BLaER1 treated with 17β-estradiol and CSF1 and Interleukin-3, amounts not matched to agents 10 nM and 100 nM (cell line): ENCODE measurements at regions not wholly inside any gene's neighbourhood (a gene's known extent, or its start where the extent isn't known, plus 50 kb on each side); places are given as distances from the start of the nearest gene placed in this dataset.

ENCODE experiments used
- H3K27ac ChIP-seq, 11 experiments: shearing (Covaris generic); formaldehyde crosslinking; 2 replicates each; pipeline ENCODE4 v1.8.1; 2022
- H3K27me3 ChIP-seq, 11 experiments: shearing (Covaris generic); formaldehyde crosslinking; 2 replicates each; pipeline ENCODE4 v1.8.1; 2022
- H3K36me3 ChIP-seq, 11 experiments: shearing (Covaris generic); formaldehyde crosslinking; 2 replicates each; pipeline ENCODE4 v1.8.1; 2022
- H3K4me1 ChIP-seq, 10 experiments: shearing (Covaris generic); formaldehyde crosslinking; 2 replicates each; pipeline ENCODE4 v1.8.1; 2022
- H3K4me2 ChIP-seq, 11 experiments: shearing (Covaris generic); formaldehyde crosslinking; 2 replicates each; pipeline ENCODE4 v1.8.1; 2022
- H3K4me3 ChIP-seq, 10 experiments: shearing (Covaris generic); formaldehyde crosslinking; 2 replicates each; pipeline ENCODE4 v1.8.1; 2022
- H3K9ac ChIP-seq, 11 experiments: shearing (Covaris generic); formaldehyde crosslinking; 2 replicates each; pipeline ENCODE4 v1.8.1; 2022
- H3K9me3 ChIP-seq, 11 experiments: shearing (Covaris generic); formaldehyde crosslinking; replicated peaks in 1 of 11; 2 replicates each; pipeline ENCODE4 v1.8.1; 2022
- H4K20me1 ChIP-seq, 11 experiments: shearing (Covaris generic); formaldehyde crosslinking; 2 replicates each; pipeline ENCODE4 v1.8.1; 2022
- Cebpa-rat ChIP-seq, 11 experiments: shearing (Covaris generic); IDR thresholded peaks; 2 replicates each; pipeline ENCODE4 v1.8.1; 2022

DNA sequence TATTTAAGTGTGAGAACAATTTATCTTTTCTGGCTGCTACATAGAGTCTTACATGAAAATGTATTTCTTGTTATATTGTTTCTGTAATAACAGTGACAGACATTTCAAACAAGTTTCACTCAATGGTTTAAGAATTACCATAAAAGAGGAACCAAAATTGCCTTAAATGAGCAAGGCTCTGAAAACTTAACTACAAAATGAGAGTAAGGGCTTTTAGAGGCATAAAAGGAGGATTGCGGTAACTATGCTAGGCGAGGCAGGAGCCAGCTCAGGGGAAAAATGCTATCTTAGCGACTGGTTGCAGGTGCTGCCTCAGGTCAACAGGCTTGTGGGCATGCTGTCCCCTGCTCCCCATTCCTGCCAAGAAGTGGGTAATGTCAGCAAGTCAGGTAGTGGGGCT, 81.7 kb upstream of the MSI2 start:
- H3K4me3 ChIP-seq = no peak overlapping the region
- no peaks in the 10 kb centered on the region for H3K27me3 ChIP-seq
- H3K27ac ChIP-seq = no peak overlapping the region
- no peaks in the 10 kb centered on the region for H4K20me1 ChIP-seq
- H3K36me3 ChIP-seq = no peaks in the 10 kb centered on the region
- TF ChIP-seq Cebpa-rat (IDR thresholded peaks at IDR 0.05) = no peak
- H3K4me2 ChIP-seq = no peak overlapping the region
- H3K9me3 ChIP-seq = peaks cover 0 to 5% (median 3%) of the 10 kb centered on the region in 11 experiments; a peak in 16 of 22 replicates
- peaks cover 0 to 6% (median 0%) of the 10 kb centered on the region in 10 experiments; a peak in 2 of 20 replicates for H3K4me1 ChIP-seq
- no peak overlapping the region for H3K9ac ChIP-seq

- H3K27me3 ChIP-seq = no peaks in the 10 kb centered on the region
- no peak overlapping the region for H3K4me3 ChIP-seq
- no peak for TF ChIP-seq Cebpa-rat (IDR thresholded peaks at IDR 0.05)
- H3K4me2 ChIP-seq = no peak overlapping the region
- H3K36me3 ChIP-seq = no peaks in the 10 kb centered on the region
- no peaks in the 10 kb centered on the region for H4K20me1 ChIP-seq
- H3K9ac ChIP-seq = no peak overlapping the region
- H3K4me1 ChIP-seq = no peaks in the 10 kb centered on the region
- no peak overlapping the region for H3K27ac ChIP-seq
- no peaks in the 10 kb centered on the region for H3K9me3 ChIP-seq
These were observed 77.5 kb upstream of the MSI2 start for GRCh38 chr17:57178839-57179238.

DNA sequence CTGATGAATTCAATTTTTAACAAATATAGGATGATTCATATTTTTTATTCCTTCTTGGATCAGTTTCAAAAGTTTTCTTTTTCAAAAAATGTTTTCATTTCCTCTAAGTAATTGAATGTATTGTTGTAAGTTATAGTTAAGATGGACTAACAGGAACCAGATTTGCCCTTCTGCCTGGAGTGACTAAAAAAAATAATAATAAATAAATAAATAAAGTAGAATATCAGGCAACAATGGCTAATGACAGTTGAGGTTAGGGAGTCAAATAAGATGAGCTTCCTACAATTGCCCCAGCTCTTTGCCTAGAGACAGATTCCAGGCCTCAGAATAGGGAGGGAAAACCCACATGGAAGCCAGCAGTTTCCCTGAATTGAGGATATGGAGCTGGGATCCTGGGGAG, 73.7 kb upstream of the MSI2 start:
- no peak overlapping the region for H3K4me3 ChIP-seq
- H3K9me3 ChIP-seq = no peaks in the 10 kb centered on the region
- TF ChIP-seq Cebpa-rat (IDR thresholded peaks at IDR 0.05) = no peak
- no peaks in the 10 kb centered on the region for H3K36me3 ChIP-seq
- H3K4me2 ChIP-seq = no peak overlapping the region
- H3K4me1 ChIP-seq = peaks cover 0 to 3% (median 0%) of the 10 kb centered on the region in 10 experiments; a peak in 1 of 20 replicates
- no peaks in the 10 kb centered on the region for H4K20me1 ChIP-seq
- H3K27me3 ChIP-seq = no peaks in the 10 kb centered on the region
- no peak overlapping the region for H3K9ac ChIP-seq
- no peak overlapping the region for H3K27ac ChIP-seq

GRCh38 chr17:57186226-57187019, 69.9 kb upstream of the MSI2 start:
- TF ChIP-seq Cebpa-rat (IDR thresholded peaks at IDR 0.05) = no peak
- no peak overlapping the region for H3K9ac ChIP-seq
- no peak overlapping the region for H3K27ac ChIP-seq
- no peaks in the 10 kb centered on the region for H3K27me3 ChIP-seq
- H3K4me1 ChIP-seq = peaks cover 0 to 3% (median 0%) of the 10 kb centered on the region in 10 experiments; a peak in 1 of 20 replicates
- H3K4me3 ChIP-seq = no peak overlapping the region
- H3K36me3 ChIP-seq = no peaks in the 10 kb centered on the region
- H3K4me2 ChIP-seq = no peak overlapping the region
- no peaks in the 10 kb centered on the region for H4K20me1 ChIP-seq
- no peaks in the 10 kb centered on the region for H3K9me3 ChIP-seq

DNA sequence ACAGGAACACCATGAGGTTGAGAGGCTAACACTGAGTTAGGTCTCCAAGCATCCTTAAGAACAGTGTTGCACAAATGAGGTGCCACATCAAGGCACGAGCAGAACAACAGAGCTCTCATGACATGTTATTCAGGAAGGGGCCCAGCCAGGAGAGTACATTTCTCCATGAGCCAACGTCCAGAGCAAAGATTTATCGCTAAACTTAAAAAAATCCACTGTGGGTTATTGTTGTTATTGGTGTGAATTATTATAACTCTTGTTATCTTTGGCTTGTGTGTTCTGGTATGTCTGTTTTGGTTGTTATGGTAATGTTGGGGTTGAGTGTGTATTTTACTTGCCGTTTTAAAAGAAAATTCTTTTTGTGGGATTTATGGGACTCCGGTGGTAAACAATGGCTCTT, 68.9 kb upstream of the MSI2 start:
- H4K20me1 ChIP-seq = no peaks in the 10 kb centered on the region
- H3K4me3 ChIP-seq = no peak overlapping the region
- peaks cover 0 to 3% (median 0%) of the 10 kb centered on the region in 10 experiments; a peak in 1 of 20 replicates for H3K4me1 ChIP-seq
- H3K4me2 ChIP-seq = no peak overlapping the region
- no peaks in the 10 kb centered on the region for H3K9me3 ChIP-seq
- no peaks in the 10 kb centered on the region for H3K27me3 ChIP-seq
- no peak overlapping the region for H3K27ac ChIP-seq
- no peak for TF ChIP-seq Cebpa-rat (IDR thresholded peaks at IDR 0.05)
- no peaks in the 10 kb centered on the region for H3K36me3 ChIP-seq
- H3K9ac ChIP-seq = no peak overlapping the region

GRCh38 chr17:57195785-57196460, 60.4 kb upstream of the MSI2 start:
- H3K27ac ChIP-seq = no peak overlapping the region
- H3K4me3 ChIP-seq = no peak overlapping the region
- peaks cover 0 to 10% (median 0%) of the 10 kb centered on the region in 10 experiments; a peak in 4 of 20 replicates for H3K4me1 ChIP-seq
- no peaks in the 10 kb centered on the region for H3K27me3 ChIP-seq
- no peaks in the 10 kb centered on the region for H4K20me1 ChIP-seq
- peaks cover 8 to 28% (median 14%) of the 10 kb centered on the region in 11 experiments; a peak in 18 of 22 replicates for H3K9me3 ChIP-seq
- 0 out of 22 replicates have a peak, but pooled peaks of 1 of the 11 experiments have one; percentile 18 for TF ChIP-seq Cebpa-rat (IDR thresholded peaks at IDR 0.05)
- no peak overlapping the region for H3K9ac ChIP-seq
- H3K36me3 ChIP-seq = no peaks in the 10 kb centered on the region
- no peak overlapping the region for H3K4me2 ChIP-seq

DNA sequence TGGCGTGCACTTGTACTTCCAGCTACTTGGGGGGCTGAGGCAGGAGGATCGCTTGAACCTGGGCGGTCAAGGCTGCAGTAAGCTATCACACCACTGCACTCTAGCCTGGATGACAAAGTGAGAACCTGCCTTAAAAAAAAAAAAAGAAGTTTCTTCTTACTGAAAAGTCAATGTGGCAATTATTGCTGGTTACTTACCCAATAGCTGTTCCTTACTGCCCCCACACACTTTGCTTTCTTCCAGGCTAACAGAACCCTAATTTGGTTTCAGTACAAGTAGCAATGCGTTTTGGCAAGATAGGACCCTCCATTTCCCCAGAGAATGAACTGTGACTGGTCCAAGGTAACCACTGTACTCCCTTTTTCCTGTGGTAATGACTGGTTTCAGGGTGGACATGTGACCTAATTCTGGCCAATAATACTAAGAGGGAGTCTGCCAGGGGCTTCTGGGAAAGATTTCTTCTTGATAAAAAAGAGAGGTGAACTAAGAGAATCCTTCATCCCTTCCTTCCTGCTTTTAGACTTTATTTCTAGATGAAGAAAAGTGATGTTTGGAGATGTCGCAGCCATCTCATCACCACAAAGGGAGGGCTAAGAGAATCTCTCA, 58.8 kb upstream of the MSI2 start:
- Histone ChIP-seq H3K9ac (no peak overlapping the region), H3K27ac (no peak overlapping the region), H3K9me3 (peaks cover 8 to 28% (median 14%) of the 10 kb centered on the region in 11 experiments; a peak in 18 of 22 replicates), H3K4me1 (peaks cover 0 to 9% (median 0%) of the 10 kb centered on the region in 10 experiments; a peak in 4 of 20 replicates), H3K4me3 (no peak overlapping the region), H3K36me3 (no peaks in the 10 kb centered on the region), H3K27me3 (no peaks in the 10 kb centered on the region), H4K20me1 (no peaks in the 10 kb centered on the region), H3K4me2 (no peak overlapping the region)
- TF ChIP-seq Cebpa-rat (IDR thresholded peaks at IDR 0.05) = no peak

DNA sequence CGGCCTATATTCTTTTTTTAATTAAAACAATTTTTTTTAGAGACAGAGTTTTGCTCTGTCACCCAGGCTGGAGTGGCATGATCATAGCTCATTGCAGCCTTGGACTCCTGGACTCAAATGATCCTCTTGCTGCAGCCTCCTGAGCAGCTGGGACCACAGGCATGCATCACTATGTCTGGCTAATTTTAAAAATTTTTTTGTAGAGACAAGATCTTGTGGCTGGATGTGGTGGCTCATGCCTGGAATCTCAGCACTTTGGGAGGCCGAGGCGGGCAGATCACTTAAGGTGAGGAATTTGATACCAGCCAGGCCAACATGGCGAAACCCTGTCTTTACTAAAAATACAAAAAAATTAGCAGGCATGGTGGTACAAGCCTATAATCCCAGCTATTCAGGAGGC, 54.8 kb upstream of the MSI2 start:
- H3K36me3 ChIP-seq = no peaks in the 10 kb centered on the region
- no peak overlapping the region for H3K27ac ChIP-seq
- no peaks in the 10 kb centered on the region; a peak in 1 of 22 replicates for H4K20me1 ChIP-seq
- no peak for TF ChIP-seq Cebpa-rat (IDR thresholded peaks at IDR 0.05)
- no peak overlapping the region for H3K9ac ChIP-seq
- no peak overlapping the region for H3K4me2 ChIP-seq
- peaks cover 1 to 20% (median 8%) of the 10 kb centered on the region in 11 experiments; a peak in 18 of 22 replicates for H3K9me3 ChIP-seq
- no peaks in the 10 kb centered on the region for H3K27me3 ChIP-seq
- H3K4me1 ChIP-seq = peaks cover 0 to 6% (median 0%) of the 10 kb centered on the region in 10 experiments; a peak in 2 of 20 replicates
- H3K4me3 ChIP-seq = no peak overlapping the region

- Histone ChIP-seq H3K27me3 (no peaks in the 10 kb centered on the region), H4K20me1 (no peaks in the 10 kb centered on the region; a peak in 1 of 22 replicates), H3K4me2 (no peak overlapping the region), H3K27ac (no peak overlapping the region), H3K9me3 (peaks cover 15 to 26% (median 21%) of the 10 kb centered on the region in 11 experiments), H3K36me3 (no peaks in the 10 kb centered on the region), H3K4me3 (no peak overlapping the region), H3K4me1 (peaks cover 0 to 6% (median 0%) of the 10 kb centered on the region in 10 experiments; a peak in 2 of 20 replicates), H3K9ac (no peak overlapping the region)
- TF ChIP-seq Cebpa-rat (IDR thresholded peaks at IDR 0.05) = no peak
These were observed 53.3 kb upstream of the MSI2 start for GRCh38 chr17:57203040-57203439.
